ENCODE measurements at regions not wholly inside any gene's neighbourhood (a gene's known extent, or its start where the extent isn't known, plus 50 kb on each side); places are given as distances from the start of the nearest gene placed in this dataset.

GRCh38 chr13:58579468-58579867, 947.9 kb downstream of the PCDH17 start:
- TF ChIP-seq CTCF (conservative IDR thresholded peaks at IDR 0.05; ENCODE audit: low read depth, low read length): no peak
- no peak for DNase-seq (ENCODE audit: low read depth)
- no peak overlapping the region for H3K4me3 ChIP-seq (ENCODE audit: low read length)

GRCh38 chr13:58583966-58584365, 952.4 kb downstream of the PCDH17 start:
- no peak overlapping the region for H3K4me3 ChIP-seq (ENCODE audit: low read length)
- no peak for TF ChIP-seq CTCF (conservative IDR thresholded peaks at IDR 0.05; ENCODE audit: low read depth, low read length)
- no peak for DNase-seq (ENCODE audit: low read depth)

GRCh38 chr13:58584610-58585009, 953.1 kb downstream of the PCDH17 start:
- no peak for DNase-seq (ENCODE audit: low read depth)
- no peak overlapping the region for H3K4me3 ChIP-seq (ENCODE audit: low read length)
- TF ChIP-seq CTCF (conservative IDR thresholded peaks at IDR 0.05; ENCODE audit: low read depth, low read length): no peak

- DNase-seq (ENCODE audit: low read depth): no peak
- no peak overlapping the region for H3K4me3 ChIP-seq (ENCODE audit: low read length)
- no peak for TF ChIP-seq CTCF (conservative IDR thresholded peaks at IDR 0.05; ENCODE audit: low read depth, low read length)
These were observed 955.6 kb downstream of the PCDH17 start for GRCh38 chr13:58587183-58587582.

- H3K4me3 ChIP-seq (ENCODE audit: low read length): no peak overlapping the region
- DNase-seq (ENCODE audit: low read depth): no peak
- no peak for TF ChIP-seq CTCF (conservative IDR thresholded peaks at IDR 0.05; ENCODE audit: low read depth, low read length)
These were observed 960.5 kb downstream of the PCDH17 start for GRCh38 chr13:58592052-58592451.

GRCh38 chr13:58592786-58593185, 961.2 kb downstream of the PCDH17 start:
- no peak for DNase-seq (ENCODE audit: low read depth)
- H3K4me3 ChIP-seq (ENCODE audit: low read length): no peak overlapping the region
- no peak for TF ChIP-seq CTCF (conservative IDR thresholded peaks at IDR 0.05; ENCODE audit: low read depth, low read length)

GRCh38 chr13:58594747-58595600, 963.4 kb downstream of the PCDH17 start:
- H3K4me3 ChIP-seq (ENCODE audit: low read length): no peak overlapping the region
- DNase-seq (ENCODE audit: low read depth): no peak
- TF ChIP-seq CTCF (conservative IDR thresholded peaks at IDR 0.05; ENCODE audit: low read depth, low read length): no peak
